Muscle of arm (tissue), 1 donor: ENCODE measurements at regions not wholly inside any gene's neighbourhood (a gene's known extent, or its start where the extent isn't known, plus 50 kb on each side); places are given as distances from the start of the nearest gene placed in this dataset.
"Not testable (repeated sequence)": the region's sequence is repeated elsewhere in the genome, so short reads cannot be mapped to it uniquely, and the experiment has no call there.

Experiments
- DNase-seq: peaks from one replicate; pipeline ENCODE4 v3.0.0-alpha.2; 2013

GRCh38 chr12:18794000-18794399, 56.1 kb downstream of the CAPZA3 start:
- no peak for DNase-seq

GRCh38 chr12:18797604-18798003, 59.7 kb downstream of the CAPZA3 start:
- DNase-seq: no peak

GRCh38 chr12:18798535-18799361, 60.8 kb downstream of the CAPZA3 start:
- DNase-seq: peak; percentile 51

- DNase-seq: peak; percentile 16
These were observed 61.6 kb downstream of the CAPZA3 start for GRCh38 chr12:18799561-18799960.

- no peak for DNase-seq
These were observed 67.8 kb downstream of the CAPZA3 start for GRCh38 chr12:18805516-18806248.

GRCh38 chr12:18807714-18808113, 69.8 kb downstream of the CAPZA3 start:
- DNase-seq: no peak

- DNase-seq: no peak
These were observed 70.3 kb downstream of the CAPZA3 start for GRCh38 chr12:18808221-18808620.

GRCh38 chr12:18810537-18811253, 72.8 kb downstream of the CAPZA3 start:
- no peak for DNase-seq

- no peak for DNase-seq
These were observed 73.4 kb downstream of the CAPZA3 start for GRCh38 chr12:18811273-18811672.

- DNase-seq: no peak
These were observed 75.8 kb downstream of the CAPZA3 start for GRCh38 chr12:18813753-18814152.

GRCh38 chr12:18818579-18819268, 80.8 kb downstream of the CAPZA3 start:
- no peak for DNase-seq

GRCh38 chr12:18819484-18819883, 81.6 kb downstream of the CAPZA3 start:
- no peak for DNase-seq

- no peak for DNase-seq
These were observed 85.5 kb downstream of the CAPZA3 start for GRCh38 chr12:18823461-18823860.

- no peak for DNase-seq
These were observed 86.4 kb downstream of the CAPZA3 start for GRCh38 chr12:18824287-18824686.

GRCh38 chr12:18825138-18825537, 87.2 kb downstream of the CAPZA3 start:
- DNase-seq: no peak

GRCh38 chr12:18827913-18828312, 90.0 kb downstream of the CAPZA3 start:
- DNase-seq: no peak

GRCh38 chr12:18828483-18828882, 90.6 kb downstream of the CAPZA3 start:
- DNase-seq: no peak

- DNase-seq: no peak
These were observed 91.1 kb downstream of the CAPZA3 start for GRCh38 chr12:18828987-18829386.

GRCh38 chr12:18832932-18833331, 95.0 kb downstream of the CAPZA3 start:
- DNase-seq: not testable (repeated sequence)

GRCh38 chr12:18837025-18837424, 99.1 kb downstream of the CAPZA3 start:
- DNase-seq: no peak

GRCh38 chr12:18837505-18837904, 99.6 kb downstream of the CAPZA3 start:
- DNase-seq: no peak

- not testable (repeated sequence) for DNase-seq
These were observed 103.1 kb downstream of the CAPZA3 start for GRCh38 chr12:18840997-18841396.
